Activated CD4-positive, CD25-positive, alpha-beta regulatory T cell treated with anti-CD3 and anti-CD28 coated beads, Interleukin-2, amount 50 U/mL, for 24 hours (primary cell): ENCODE measurements at regions not wholly inside any gene's neighbourhood (a gene's known extent, or its start where the extent isn't known, plus 50 kb on each side); places are given as distances from the start of the nearest gene placed in this dataset.

ENCODE experiments used
- ATAC-seq, 2 donors: fragments of 150-1000 bp; cut with Tn5 transposase; one replicate each; pipeline ENCODE4 v1.10.0; 2021; ENCODE audit warnings: mild to moderate bottlenecking in 1 of 2, moderate library complexity in 1 of 2

- no peak for ATAC-seq
Observed at GRCh38 chr10:10462151-10462941, 555.3 kb upstream of the CELF2 start.

- ATAC-seq: no peak
Observed at GRCh38 chr10:10471758-10472157, 545.9 kb upstream of the CELF2 start.

GRCh38 chr10:10475812-10476211, 541.9 kb upstream of the CELF2 start:
- no peak for ATAC-seq

GRCh38 chr10:10477844-10478243, 539.8 kb upstream of the CELF2 start:
- no peak for ATAC-seq

GRCh38 chr10:10479465-10479864, 538.2 kb upstream of the CELF2 start:
- no peak for ATAC-seq

- no peak for ATAC-seq
Observed at GRCh38 chr10:10482613-10483012, 535.1 kb upstream of the CELF2 start.

- no peak for ATAC-seq
Observed at GRCh38 chr10:10489076-10489475, 528.6 kb upstream of the CELF2 start.

- no peak for ATAC-seq
Observed at GRCh38 chr10:10489805-10490571, 527.7 kb upstream of the CELF2 start.

GRCh38 chr10:10490581-10490980, 527.1 kb upstream of the CELF2 start:
- no peak for ATAC-seq

GRCh38 chr10:10492420-10492819, 525.3 kb upstream of the CELF2 start:
- ATAC-seq: no peak

GRCh38 chr10:10493833-10494232, 523.8 kb upstream of the CELF2 start:
- no peak for ATAC-seq

GRCh38 chr10:10497245-10497644, 520.4 kb upstream of the CELF2 start:
- ATAC-seq: no peak

- ATAC-seq: no peak
Observed at GRCh38 chr10:10498781-10499180, 518.9 kb upstream of the CELF2 start.

- no peak for ATAC-seq
Observed at GRCh38 chr10:10499839-10500238, 517.8 kb upstream of the CELF2 start.

- no peak for ATAC-seq
Observed at GRCh38 chr10:10500937-10501336, 516.7 kb upstream of the CELF2 start.

- ATAC-seq: no peak
Observed at GRCh38 chr10:10503772-10504171, 513.9 kb upstream of the CELF2 start.

- no peak for ATAC-seq
Observed at GRCh38 chr10:10508211-10508610, 509.5 kb upstream of the CELF2 start.

GRCh38 chr10:10510179-10510578, 507.5 kb upstream of the CELF2 start:
- ATAC-seq: no peak

GRCh38 chr10:10513067-10513466, 504.6 kb upstream of the CELF2 start:
- no peak for ATAC-seq

- no peak for ATAC-seq
Observed at GRCh38 chr10:10513898-10514297, 503.8 kb upstream of the CELF2 start.

GRCh38 chr10:10514797-10515196, 502.9 kb upstream of the CELF2 start:
- no peak for ATAC-seq

- ATAC-seq: no peak
Observed at GRCh38 chr10:10515479-10516204, 502.0 kb upstream of the CELF2 start.

GRCh38 chr10:10516346-10517130, 501.1 kb upstream of the CELF2 start:
- ATAC-seq: no peak
